Endothelial cell of umbilical vein (primary cell): ENCODE measurements at regions not wholly inside any gene's neighbourhood (a gene's known extent, or its start where the extent isn't known, plus 50 kb on each side); places are given as distances from the start of the nearest gene placed in this dataset.

Experiments
- BruUV-seq: library from RNA; stranded (reverse); fragments of 400-500 nt; replicated peaks from 2 replicates; lab custom pipeline; 2021; lab: Mats Ljungman, UMichigan
- CTCF ChIA-PET: fragments of 300-600, 350-600 bp; sonication (Branson Sonifier 250); formaldehyde crosslinking; loops from one replicate; lab custom pipeline; 2021; ENCODE audit warnings: antibody characterized with exemption, inconsistent platforms; lab: Charles Lee
- POLR2A ChIA-PET: fragments of 300-600, 350-600 bp; sonication (Branson Sonifier 250); formaldehyde crosslinking; loops from one replicate; lab custom pipeline; 2021; ENCODE audit warnings: antibody characterized with exemption, inconsistent platforms; lab: Charles Lee
- DNase-seq: peaks from one replicate; pipeline ENCODE4 v3.0.0-alpha.2; 2011; ENCODE audit warnings: low read depth, low spot score
- FAIRE-seq: peaks from 2 replicates; lab custom pipeline; 2011; peaks lifted over from hg19 to GRCh38; lab: Jason Lieb, UNC
- H2AFZ ChIP-seq: 2 replicates; pipeline ENCODE4 v1.6.0; 2012; ENCODE audit warnings: low read depth, low read length, control low read depth, inconsistent platforms
- H3K27ac ChIP-seq: 2 replicates; pipeline ENCODE4 v1.5.1; 2011; ENCODE audit warnings: low read depth, mild to moderate bottlenecking, control low read depth, low read length, moderate library complexity; ENCODE audit not compliant: insufficient read depth
- H3K27me3 ChIP-seq, 2 experiments: 2 replicates each; pipeline versions ENCODE4 v1.6.0 to v1.6.1; 2011; ENCODE audit warnings: low read length in 2 of 2, mixed read lengths in 1 of 2; ENCODE audit not compliant: control insufficient read depth in 2 of 2, insufficient read depth in 2 of 2
- H3K36me3 ChIP-seq, 2 experiments: 2 replicates in 1 of 2; 3 replicates in 1 of 2; pipeline ENCODE4 v1.5.1; 2011; ENCODE audit warnings: low read length in 2 of 2, mild to moderate bottlenecking in 1 of 2, moderate library complexity in 1 of 2; ENCODE audit not compliant: control insufficient read depth in 2 of 2, insufficient read depth in 2 of 2; ENCODE audit errors: extremely low read depth in 1 of 2
- H3K4me1 ChIP-seq: 3 replicates; pipeline ENCODE4 v1.5.1; 2011; ENCODE audit warnings: mild to moderate bottlenecking, low read length; ENCODE audit not compliant: control insufficient read depth, insufficient read depth; ENCODE audit errors: extremely low read depth
- H3K4me2 ChIP-seq: 2 replicates; pipeline ENCODE4 v1.6.1; 2011; ENCODE audit warnings: low read length, control low read depth, mixed read lengths; ENCODE audit not compliant: insufficient read depth
- H3K4me3 ChIP-seq, 3 experiments: fragments of 200-600 bp in 1 of 3; sonication (generic), shearing (Covaris generic) in 1 of 3; replicated peaks in 1 of 3; 2 replicates each; pipeline ENCODE4 v1.5.1; 2011 to 2016; ENCODE audit warnings: control low read depth in 3 of 3, low read length in 3 of 3, mild to moderate bottlenecking in 2 of 3, inconsistent platforms in 1 of 3, low read depth in 1 of 3, moderate library complexity in 1 of 3; ENCODE audit not compliant: insufficient read depth in 1 of 3
- H3K79me2 ChIP-seq: 2 replicates; pipeline ENCODE4 v1.6.0; 2012; ENCODE audit warnings: low read length, inconsistent platforms; ENCODE audit not compliant: control insufficient read depth, insufficient read depth
- H3K9ac ChIP-seq: replicated peaks from 2 replicates; pipeline ENCODE3; 2011; ENCODE audit warnings: low read length, control low read depth; ENCODE audit not compliant: insufficient read depth; ENCODE audit errors: extremely low read depth
- H3K9me1 ChIP-seq: replicated peaks from 3 replicates; pipeline ENCODE4 v1.6.0; 2011; ENCODE audit warnings: mild to moderate bottlenecking, low read length; ENCODE audit not compliant: control insufficient read depth, insufficient read depth; ENCODE audit errors: extremely low read depth
- H3K9me3 ChIP-seq: replicated peaks from 2 replicates; pipeline ENCODE4 v1.5.1; 2012; ENCODE audit warnings: low read length, inconsistent platforms; ENCODE audit not compliant: control insufficient read depth, insufficient read depth
- H4K20me1 ChIP-seq: replicated peaks from 2 replicates; pipeline ENCODE3; 2011; ENCODE audit warnings: mild to moderate bottlenecking, low read length; ENCODE audit not compliant: control insufficient read depth, insufficient read depth; ENCODE audit errors: extremely low read depth
- FOS ChIP-seq: IDR thresholded peaks from 2 replicates; pipeline ENCODE4 v1.6.1; 2011; ENCODE audit warnings: mild to moderate bottlenecking, low read length, moderate library complexity, borderline replicate concordance; ENCODE audit not compliant: insufficient read depth
- GATA2 ChIP-seq: IDR thresholded peaks from 2 replicates; pipeline ENCODE4 v1.7.0; 2011; ENCODE audit warnings: low read depth, mild to moderate bottlenecking, moderate library complexity, mixed read lengths, low read length; ENCODE audit not compliant: insufficient read length, insufficient read depth
- dilution Hi-C: fragments of 300-500 bp; cut with MboI; formaldehyde crosslinking; loops from one replicate; pipeline ENCODE4 v1.15.0; 2019; ENCODE audit warnings: low sequenced_read_pairs; ENCODE audit not compliant: extremely low pct_ligation_motif_present
- intact Hi-C: fragments of 100-400 bp; cut with micrococcal nuclease; formaldehyde crosslinking; loops from one replicate; pipeline ENCODE4 v1.10.0; 2022
- TF ChIP-seq, protein P1 (sequence below): IDR thresholded peaks from 2 replicates; pipeline ENCODE4 v1.6.1; 2011; ENCODE audit not compliant: insufficient read depth, insufficient read length

GRCh38 chr6:140486450-140487361, 1112.3 kb upstream of the CITED2 start:
- H3K9me3 ChIP-seq: no peaks in the 10 kb centered on the region
- H4K20me1 ChIP-seq: no peaks in the 10 kb centered on the region
- no peaks in the 10 kb centered on the region for H3K79me2 ChIP-seq
- POLR2A ChIA-PET: no interaction called here
- intact Hi-C loops: no loop called here
- FAIRE-seq (no peak), DNase-seq (no peak)
- no peaks in the 10 kb centered on the region for H3K27me3 ChIP-seq
- no peaks in the 10 kb centered on the region for H3K36me3 ChIP-seq
- H3K27ac ChIP-seq: no peak overlapping the region
- H3K9me1 ChIP-seq: no peaks in the 10 kb centered on the region
- H3K4me2 ChIP-seq: no peak overlapping the region
- TF ChIP-seq, protein P1, sequence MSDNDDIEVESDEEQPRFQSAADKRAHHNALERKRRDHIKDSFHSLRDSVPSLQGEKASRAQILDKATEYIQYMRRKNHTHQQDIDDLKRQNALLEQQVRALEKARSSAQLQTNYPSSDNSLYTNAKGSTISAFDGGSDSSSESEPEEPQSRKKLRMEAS: no peak
- no peaks in the 10 kb centered on the region for H3K4me1 ChIP-seq
- no TSS peak for BruUV-seq
- no peak overlapping the region for H2AFZ ChIP-seq
- CTCF ChIA-PET: no interaction called here
- dilution Hi-C loops: no loop called here
- H3K4me3 ChIP-seq: no peak overlapping the region
- no peak overlapping the region for H3K9ac ChIP-seq

DNA sequence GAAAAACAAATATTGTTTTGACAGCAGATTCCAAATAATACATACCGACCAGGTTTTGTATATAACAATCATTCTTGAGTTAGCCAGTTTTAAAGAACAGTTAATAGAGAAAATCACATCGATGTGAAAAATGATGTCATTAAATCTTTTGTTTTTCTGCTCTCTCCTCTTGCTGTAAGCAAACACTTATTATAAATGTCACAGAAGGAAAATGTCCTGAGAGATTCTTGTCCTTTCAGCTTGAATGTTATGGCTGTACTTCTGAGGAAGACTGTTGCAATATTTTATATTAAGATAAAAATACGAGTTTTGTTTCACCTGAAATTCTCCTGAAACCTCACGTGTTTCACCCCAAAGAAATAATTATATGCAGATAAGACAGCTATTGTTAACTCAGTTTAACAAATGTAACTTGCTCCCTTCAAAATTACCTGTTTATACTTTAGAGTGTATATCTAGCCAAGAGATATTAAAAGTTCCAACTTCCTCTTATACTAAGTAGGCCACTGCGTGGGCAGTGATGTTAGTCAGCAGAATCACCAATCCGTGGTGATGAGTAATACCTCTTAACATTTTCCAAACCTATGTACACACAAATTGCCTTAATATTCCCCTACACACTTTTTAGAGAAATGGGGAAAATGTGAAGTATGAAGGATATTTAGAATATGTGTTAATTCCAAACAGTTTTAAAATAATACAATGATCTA, 1111.4 kb upstream of the CITED2 start:
- H3K27ac ChIP-seq: no peak overlapping the region
- no peaks in the 10 kb centered on the region for H3K79me2 ChIP-seq
- DNase-seq: peak; percentile 13
- no peaks in the 10 kb centered on the region for H3K9me3 ChIP-seq
- no peak overlapping the region for H3K4me2 ChIP-seq
- dilution Hi-C loops (no loop called here), intact Hi-C loops (no loop called here)
- POLR2A ChIA-PET: no interaction called here
- no peaks in the 10 kb centered on the region for H3K4me1 ChIP-seq
- H3K36me3 ChIP-seq: no peaks in the 10 kb centered on the region
- H3K4me3 ChIP-seq: no peak overlapping the region
- CTCF ChIA-PET: no interaction called here
- no peaks in the 10 kb centered on the region for H4K20me1 ChIP-seq
- no peaks in the 10 kb centered on the region for H3K27me3 ChIP-seq
- H3K9me1 ChIP-seq: no peaks in the 10 kb centered on the region
- no peak overlapping the region for H2AFZ ChIP-seq
- no TSS peak for BruUV-seq
- no peak for FAIRE-seq
- H3K9ac ChIP-seq: no peak overlapping the region
- no peak for TF ChIP-seq GATA2
- peak; percentile 20 for TF ChIP-seq FOS
